ENCODE measurements at regions not wholly inside any gene's neighbourhood (a gene's known extent, or its start where the extent isn't known, plus 50 kb on each side); places are given as distances from the start of the nearest gene placed in this dataset.

DNA sequence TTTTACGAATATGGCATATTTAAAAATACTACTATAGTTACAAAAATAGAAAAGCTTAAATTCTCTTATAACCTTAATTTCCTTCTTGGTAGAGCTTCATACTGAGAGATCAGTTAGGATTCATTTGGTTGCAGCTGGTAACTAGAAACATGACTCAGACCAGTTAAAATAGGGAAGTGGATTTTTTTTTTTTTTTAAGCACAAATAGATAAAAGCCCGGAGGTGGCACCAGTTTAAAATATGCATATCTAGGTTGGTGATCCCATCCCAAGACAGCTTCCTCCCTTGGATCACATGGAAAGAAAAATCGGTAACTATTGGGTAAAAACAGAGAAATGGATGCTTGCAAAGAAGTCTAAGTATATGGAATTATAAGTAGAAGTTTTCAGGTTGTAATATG lies 1634.3 kb downstream of the MAT2B start:
- Histone ChIP-seq H3K4me2 (no peak overlapping the region), H3K27me3 (no peaks in the 10 kb centered on the region), H3K4me1 (ENCODE audit: insufficient read depth) (no peaks in the 10 kb centered on the region), H3K9me2 (replicated peaks; ENCODE audit: insufficient read depth) (no peaks in the 10 kb centered on the region), H3K27ac (no peak overlapping the region), H4K20me1 (ENCODE audit: insufficient read depth, poor library complexity, severe bottlenecking) (no peaks in the 10 kb centered on the region), H3K36me3 (replicated peaks; ENCODE audit: insufficient read depth, low read depth) (no peaks in the 10 kb centered on the region), H3K9me3 (ENCODE audit: low read depth) (no peaks in the 10 kb centered on the region), H2AFZ (no peak overlapping the region), H3K4me3 (no peak overlapping the region), H3K79me2 (no peaks in the 10 kb centered on the region)
- DNase-seq (ENCODE audit: low spot score), result no peak
- TF ChIP-seq, protein P1, sequence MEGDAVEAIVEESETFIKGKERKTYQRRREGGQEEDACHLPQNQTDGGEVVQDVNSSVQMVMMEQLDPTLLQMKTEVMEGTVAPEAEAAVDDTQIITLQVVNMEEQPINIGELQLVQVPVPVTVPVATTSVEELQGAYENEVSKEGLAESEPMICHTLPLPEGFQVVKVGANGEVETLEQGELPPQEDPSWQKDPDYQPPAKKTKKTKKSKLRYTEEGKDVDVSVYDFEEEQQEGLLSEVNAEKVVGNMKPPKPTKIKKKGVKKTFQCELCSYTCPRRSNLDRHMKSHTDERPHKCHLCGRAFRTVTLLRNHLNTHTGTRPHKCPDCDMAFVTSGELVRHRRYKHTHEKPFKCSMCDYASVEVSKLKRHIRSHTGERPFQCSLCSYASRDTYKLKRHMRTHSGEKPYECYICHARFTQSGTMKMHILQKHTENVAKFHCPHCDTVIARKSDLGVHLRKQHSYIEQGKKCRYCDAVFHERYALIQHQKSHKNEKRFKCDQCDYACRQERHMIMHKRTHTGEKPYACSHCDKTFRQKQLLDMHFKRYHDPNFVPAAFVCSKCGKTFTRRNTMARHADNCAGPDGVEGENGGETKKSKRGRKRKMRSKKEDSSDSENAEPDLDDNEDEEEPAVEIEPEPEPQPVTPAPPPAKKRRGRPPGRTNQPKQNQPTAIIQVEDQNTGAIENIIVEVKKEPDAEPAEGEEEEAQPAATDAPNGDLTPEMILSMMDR (IDR thresholded peaks at IDR 0.05; ENCODE audit: poor library complexity), result no peak
- WGBS (ENCODE audit: low lambda C conversion rate, missing lambda C conversion rate), result 77% methylated on average over 3 of the region's 3 CpGs

DNA sequence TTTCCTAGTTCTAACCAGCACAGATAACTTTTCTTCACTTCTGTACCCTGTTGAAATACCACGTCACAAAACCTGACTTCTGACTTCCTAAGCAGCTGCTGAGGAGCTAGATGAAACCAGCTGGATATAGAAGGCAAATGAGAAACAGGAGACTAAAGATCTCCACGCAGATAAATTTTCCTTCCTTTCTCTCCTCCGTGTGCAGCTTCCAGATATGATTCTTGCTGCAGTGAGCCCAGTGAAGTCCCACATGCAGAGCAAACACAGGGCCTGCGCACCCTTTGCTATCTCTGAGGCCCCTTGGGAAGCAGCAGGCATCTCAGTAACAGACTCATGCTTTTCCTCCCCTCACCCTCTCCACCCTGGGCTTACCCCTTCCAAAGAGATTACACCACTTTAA lies 1638.3 kb downstream of the MAT2B start:
- H3K4me1 ChIP-seq (ENCODE audit: insufficient read depth), result no peaks in the 10 kb centered on the region
- TF ChIP-seq, protein P1 (IDR thresholded peaks at IDR 0.05; ENCODE audit: poor library complexity), result no peak
- TF ChIP-seq EZH2 (IDR thresholded peaks at IDR 0.05; ENCODE audit: borderline replicate concordance), result no peak
- no peaks in the 10 kb centered on the region for H3K27me3 ChIP-seq
- no peaks in the 10 kb centered on the region for H4K20me1 ChIP-seq (ENCODE audit: insufficient read depth, poor library complexity, severe bottlenecking)
- H3K27ac ChIP-seq, result no peak overlapping the region
- no peak overlapping the region for H3K4me2 ChIP-seq
- H3K9me3 ChIP-seq (ENCODE audit: low read depth), result no peaks in the 10 kb centered on the region
- DNase-seq (ENCODE audit: low spot score), result peak; percentile 4
- no peak overlapping the region for H3K4me3 ChIP-seq
- no peaks in the 10 kb centered on the region for H3K9me2 ChIP-seq (replicated peaks; ENCODE audit: insufficient read depth)
- 39% methylated on average over 4 of the region's 4 CpGs for WGBS (ENCODE audit: low lambda C conversion rate, missing lambda C conversion rate)
- H2AFZ ChIP-seq, result no peak overlapping the region
- H3K36me3 ChIP-seq (replicated peaks; ENCODE audit: insufficient read depth, low read depth), result no peaks in the 10 kb centered on the region
- no peaks in the 10 kb centered on the region for H3K79me2 ChIP-seq

DNA sequence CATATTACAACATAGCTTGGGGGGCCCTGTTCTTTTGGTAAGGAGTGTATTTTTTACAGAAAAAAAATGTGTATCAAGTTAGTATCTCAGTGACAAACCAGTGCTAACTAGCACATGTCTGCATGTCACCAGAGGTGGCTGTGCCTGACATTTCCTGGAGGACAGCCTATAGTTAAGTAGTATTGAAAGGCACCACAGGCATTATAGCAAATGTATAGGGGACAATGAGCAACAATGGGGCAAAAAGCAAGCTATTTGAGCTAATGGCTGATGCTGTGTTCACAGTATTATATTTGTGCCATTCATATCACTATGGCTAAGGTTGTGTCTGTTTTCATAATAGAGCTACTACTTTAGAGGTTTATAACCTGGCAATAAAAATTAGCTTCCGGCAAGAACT lies 1644.0 kb downstream of the MAT2B start:
- no peaks in the 10 kb centered on the region for H3K4me1 ChIP-seq (ENCODE audit: insufficient read depth)
- no peaks in the 10 kb centered on the region for H4K20me1 ChIP-seq (ENCODE audit: insufficient read depth, poor library complexity, severe bottlenecking)
- H3K9me2 ChIP-seq (replicated peaks; ENCODE audit: insufficient read depth), result no peaks in the 10 kb centered on the region
- no peak overlapping the region for H3K27ac ChIP-seq
- H3K4me3 ChIP-seq, result no peak overlapping the region
- 50% methylated on average over 1 of the region's 1 CpG for WGBS (ENCODE audit: low lambda C conversion rate, missing lambda C conversion rate)
- H3K27me3 ChIP-seq, result no peaks in the 10 kb centered on the region
- H3K9me3 ChIP-seq (ENCODE audit: low read depth), result no peaks in the 10 kb centered on the region
- no peaks in the 10 kb centered on the region for H3K36me3 ChIP-seq (replicated peaks; ENCODE audit: insufficient read depth, low read depth)
- TF ChIP-seq EZH2 (IDR thresholded peaks at IDR 0.05; ENCODE audit: borderline replicate concordance) (no peak), EZH2phosphoT487 (IDR thresholded peaks at IDR 0.05; ENCODE audit: low read depth, severe bottlenecking, unreplicated experiment) (no peak)
- H3K79me2 ChIP-seq, result no peaks in the 10 kb centered on the region
- no peak overlapping the region for H3K4me2 ChIP-seq
- H2AFZ ChIP-seq, result no peak overlapping the region
- no peak for DNase-seq (ENCODE audit: low spot score)

DNA sequence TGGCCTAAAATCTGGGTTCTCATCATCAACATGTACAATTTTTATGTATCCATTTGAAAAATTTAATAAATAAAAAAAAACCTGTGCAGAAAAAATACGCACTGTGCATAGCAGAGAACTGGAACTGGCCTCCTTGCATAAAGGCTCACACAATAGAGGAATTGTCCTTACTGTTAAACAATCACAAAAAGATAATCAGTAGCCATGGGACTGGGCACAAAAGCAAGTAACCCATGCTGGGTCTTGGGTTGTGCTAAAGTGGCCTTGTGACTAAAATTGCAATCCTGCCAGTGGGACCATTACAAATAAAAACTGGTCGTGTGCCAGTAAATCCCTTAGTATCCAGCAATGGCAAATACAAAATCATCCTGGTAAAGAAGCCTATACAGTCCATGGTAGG lies 1646.6 kb downstream of the MAT2B start:
- Histone ChIP-seq H3K4me1 (ENCODE audit: insufficient read depth) (no peaks in the 10 kb centered on the region), H3K36me3 (replicated peaks; ENCODE audit: insufficient read depth, low read depth) (no peaks in the 10 kb centered on the region), H3K4me2 (no peak overlapping the region), H3K9me2 (replicated peaks; ENCODE audit: insufficient read depth) (no peaks in the 10 kb centered on the region), H2AFZ (no peak overlapping the region), H3K9me3 (ENCODE audit: low read depth) (no peaks in the 10 kb centered on the region), H3K79me2 (no peaks in the 10 kb centered on the region), H3K27me3 (no peaks in the 10 kb centered on the region), H3K27ac (no peak overlapping the region), H3K4me3 (no peak overlapping the region), H4K20me1 (ENCODE audit: insufficient read depth, poor library complexity, severe bottlenecking) (no peaks in the 10 kb centered on the region)
- WGBS (ENCODE audit: low lambda C conversion rate, missing lambda C conversion rate), result 78% methylated on average over 2 of the region's 2 CpGs
- no peak for DNase-seq (ENCODE audit: low spot score)
- TF ChIP-seq, protein P1 (IDR thresholded peaks at IDR 0.05; ENCODE audit: poor library complexity), result no peak
- TF ChIP-seq EZH2phosphoT487 (IDR thresholded peaks at IDR 0.05; ENCODE audit: low read depth, severe bottlenecking, unreplicated experiment) (no peak), EZH2 (IDR thresholded peaks at IDR 0.05; ENCODE audit: borderline replicate concordance) (no peak)

Measured in hepatocyte (in vitro differentiated cells).